Bronchial epithelial cell (primary cell): ENCODE measurements at regions not wholly inside any gene's neighbourhood (a gene's known extent, or its start where the extent isn't known, plus 50 kb on each side); places are given as distances from the start of the nearest gene placed in this dataset.

Experiments used
- DNase-seq: peaks from one replicate; pipeline ENCODE4 v3.0.0-alpha.2; 2010; ENCODE audit warnings: low read depth
- FAIRE-seq: peaks from 2 replicates; lab custom pipeline; 2011; peaks lifted over from hg19 to GRCh38; lab: Jason Lieb, UNC
- H3K27me3 ChIP-seq: 2 replicates; pipeline ENCODE4 v1.5.1; 2011; ENCODE audit warnings: low read length; ENCODE audit not compliant: control insufficient read depth, insufficient read depth
- H3K36me3 ChIP-seq: 2 replicates; pipeline ENCODE4 v1.5.1; 2011; ENCODE audit warnings: low read length; ENCODE audit not compliant: control insufficient read depth, insufficient read depth
- H3K4me3 ChIP-seq: 2 replicates; pipeline ENCODE4 v1.5.1; 2011; ENCODE audit warnings: mild to moderate bottlenecking, low read depth, low read length, control low read depth
- CTCF ChIP-seq: IDR thresholded peaks from 2 replicates; pipeline ENCODE4 v1.5.1; 2011; ENCODE audit warnings: mild to moderate bottlenecking, moderate library complexity, low read length, control low read depth, inconsistent platforms; ENCODE audit not compliant: insufficient read depth, severe bottlenecking

- Histone ChIP-seq H3K27me3 (no peaks in the 10 kb centered on the region), H3K4me3 (no peak overlapping the region), H3K36me3 (no peaks in the 10 kb centered on the region)
- no peak for FAIRE-seq
- no peak for DNase-seq
- TF ChIP-seq CTCF, result no peak
Measured at GRCh38 chr2:12338946-12339697, 377.6 kb upstream of the TRIB2 start.

GRCh38 chr2:12340164-12340563, 376.6 kb upstream of the TRIB2 start:
- Histone ChIP-seq H3K4me3 (no peak overlapping the region), H3K27me3 (no peaks in the 10 kb centered on the region), H3K36me3 (no peaks in the 10 kb centered on the region)
- DNase-seq, result no peak
- TF ChIP-seq CTCF, result no peak
- no peak for FAIRE-seq

GRCh38 chr2:12341215-12341614, 375.5 kb upstream of the TRIB2 start:
- no peak for DNase-seq
- H3K4me3 ChIP-seq, result no peak overlapping the region
- no peak for TF ChIP-seq CTCF
- FAIRE-seq, result no peak
- H3K27me3 ChIP-seq, result no peaks in the 10 kb centered on the region
- H3K36me3 ChIP-seq, result no peaks in the 10 kb centered on the region

GRCh38 chr2:12341920-12342319, 374.8 kb upstream of the TRIB2 start:
- DNase-seq, result peak; percentile 68
- no peak for TF ChIP-seq CTCF
- no peaks in the 10 kb centered on the region for H3K27me3 ChIP-seq
- H3K36me3 ChIP-seq, result no peaks in the 10 kb centered on the region
- no peak for FAIRE-seq
- no peak overlapping the region for H3K4me3 ChIP-seq

GRCh38 chr2:12343141-12343540, 373.6 kb upstream of the TRIB2 start:
- DNase-seq, result no peak

More at GRCh38 chr2:12343141-12343540, 373.6 kb upstream of the TRIB2 start:
- TF ChIP-seq CTCF, result no peak
- no peaks in the 10 kb centered on the region for H3K27me3 ChIP-seq
- FAIRE-seq, result no peak
- no peaks in the 10 kb centered on the region for H3K36me3 ChIP-seq
- no peak overlapping the region for H3K4me3 ChIP-seq
